ENCODE measurements at regions not wholly inside any gene's neighbourhood (a gene's known extent, or its start where the extent isn't known, plus 50 kb on each side); places are given as distances from the start of the nearest gene placed in this dataset.

- Mint-ChIP-seq H3K4me1 (no peaks in the 10 kb centered on the region), H3K9me3 (peaks cover 21% of the 10 kb centered on the region), H3K27me3 (no peaks in the 10 kb centered on the region), H3K4me3 (no peak overlapping the region), H3K27ac (no peak overlapping the region), H3K36me3 (ENCODE audit: low read depth) (no peaks in the 10 kb centered on the region)
- ChIA-PET CTCF (no interaction called here), POLR2A (no interaction called here)
- no peak for DNase-seq
- intact Hi-C loops (cut with micrococcal nuclease), result no loop called here
- TF ChIP-seq CTCF (IDR thresholded peaks at IDR 0.05), result no peak
- no peak for ATAC-seq (ENCODE audit: low read depth)
Measured at GRCh38 chr2:103734911-103735310, 973.1 kb downstream of the TMEM182 start.

GRCh38 chr2:103738108-103738507 is 976.3 kb downstream of the TMEM182 start:
- intact Hi-C loops (cut with micrococcal nuclease), result no loop called here
- no peak for DNase-seq

GRCh38 chr2:103738606-103739005 is 976.8 kb downstream of the TMEM182 start:
- no peaks in the 10 kb centered on the region for H3K4me1 Mint-ChIP-seq
- TF ChIP-seq CTCF (IDR thresholded peaks at IDR 0.05), result no peak
- intact Hi-C loops (cut with micrococcal nuclease), result no loop called here
- CTCF ChIA-PET, result no interaction called here
- H3K27me3 Mint-ChIP-seq, result no peaks in the 10 kb centered on the region
- DNase-seq, result no peak
- no peak overlapping the region for H3K27ac Mint-ChIP-seq
- no peak for ATAC-seq (ENCODE audit: low read depth)
- POLR2A ChIA-PET, result no interaction called here
- no peak overlapping the region for H3K4me3 Mint-ChIP-seq
- H3K9me3 Mint-ChIP-seq, result peaks cover 10% of the 10 kb centered on the region
- H3K36me3 Mint-ChIP-seq (ENCODE audit: low read depth), result no peaks in the 10 kb centered on the region

More at GRCh38 chr2:103738108-103738507, 976.3 kb downstream of the TMEM182 start:
- Mint-ChIP-seq H3K9me3 (peaks cover 12% of the 10 kb centered on the region), H3K4me1 (no peaks in the 10 kb centered on the region), H3K4me3 (no peak overlapping the region), H3K27me3 (no peaks in the 10 kb centered on the region), H3K27ac (no peak overlapping the region), H3K36me3 (ENCODE audit: low read depth) (no peaks in the 10 kb centered on the region)
- ATAC-seq (ENCODE audit: low read depth), result no peak
- POLR2A ChIA-PET, result interaction anchor here (0.6 kb wide), 1 partner anchor 976 kb away, joined by 3 read pairs; no protein-coding TSS in a partner anchor
- CTCF ChIA-PET, result no interaction called here
- TF ChIP-seq CTCF (IDR thresholded peaks at IDR 0.05), result no peak

GRCh38 chr2:103739186-103739585 is 977.4 kb downstream of the TMEM182 start:
- peaks cover 7% of the 10 kb centered on the region for H3K9me3 Mint-ChIP-seq
- no peak overlapping the region for H3K4me3 Mint-ChIP-seq
- no peak for TF ChIP-seq CTCF (IDR thresholded peaks at IDR 0.05)
- H3K4me1 Mint-ChIP-seq, result no peaks in the 10 kb centered on the region
- POLR2A ChIA-PET, result no interaction called here
- H3K27ac Mint-ChIP-seq, result no peak overlapping the region
- DNase-seq (no peak), ATAC-seq (ENCODE audit: low read depth) (no peak)
- intact Hi-C loops (cut with micrococcal nuclease), result no loop called here
- H3K36me3 Mint-ChIP-seq (ENCODE audit: low read depth), result no peaks in the 10 kb centered on the region
- H3K27me3 Mint-ChIP-seq, result no peaks in the 10 kb centered on the region
- CTCF ChIA-PET, result no interaction called here

- intact Hi-C loops (cut with micrococcal nuclease), result no loop called here
- Mint-ChIP-seq H3K4me1 (no peaks in the 10 kb centered on the region), H3K9me3 (peaks cover 3% of the 10 kb centered on the region), H3K27me3 (no peaks in the 10 kb centered on the region), H3K36me3 (ENCODE audit: low read depth) (no peaks in the 10 kb centered on the region), H3K27ac (no peak overlapping the region), H3K4me3 (no peak overlapping the region)
- ATAC-seq (ENCODE audit: low read depth) (no peak), DNase-seq (no peak)
- ChIA-PET CTCF (no interaction called here), POLR2A (no interaction called here)
- no peak for TF ChIP-seq CTCF (IDR thresholded peaks at IDR 0.05)
Measured at GRCh38 chr2:103739921-103740320, 978.1 kb downstream of the TMEM182 start.
